WERI-Rb-1 (cell line): ENCODE measurements at regions not wholly inside any gene's neighbourhood (a gene's known extent, or its start where the extent isn't known, plus 50 kb on each side); places are given as distances from the start of the nearest gene placed in this dataset.

Experiments
- DNase-seq: peaks from one replicate; pipeline ENCODE4 v3.0.0-alpha.2; 2020
- H3K27ac ChIP-seq: fragments of 250-450 bp; sonication (Bioruptor Pico); 2 replicates; pipeline ENCODE4 v1.5.1; 2020; ENCODE audit warnings: mild to moderate bottlenecking, moderate library complexity
- H3K27me3 ChIP-seq: fragments of 250-450 bp; sonication (Bioruptor Pico); 2 replicates; pipeline ENCODE4 v1.5.1; 2021; ENCODE audit warnings: mild to moderate bottlenecking, low read depth, moderate library complexity; ENCODE audit not compliant: insufficient read depth, severe bottlenecking
- H3K36me3 ChIP-seq: fragments of 250-450 bp; sonication (Bioruptor Pico); 2 replicates; pipeline ENCODE4 v1.5.1; 2020; ENCODE audit warnings: mild to moderate bottlenecking, moderate library complexity
- H3K4me3 ChIP-seq: 2 replicates; pipeline ENCODE4 v1.5.1; 2011; ENCODE audit warnings: low read depth, mild to moderate bottlenecking, control low read depth, low read length
- H3K9me3 ChIP-seq: fragments of 250-450 bp; sonication (Bioruptor Pico); 2 replicates; pipeline ENCODE4 v1.5.1; 2021; ENCODE audit warnings: mild to moderate bottlenecking, moderate library complexity; ENCODE audit not compliant: severe bottlenecking
- TF ChIP-seq, protein P1 (sequence below): IDR thresholded peaks from 2 replicates; pipeline ENCODE4 v1.5.1; 2011; ENCODE audit warnings: low read depth, mild to moderate bottlenecking, control low read depth, inconsistent platforms, low read length

DNA sequence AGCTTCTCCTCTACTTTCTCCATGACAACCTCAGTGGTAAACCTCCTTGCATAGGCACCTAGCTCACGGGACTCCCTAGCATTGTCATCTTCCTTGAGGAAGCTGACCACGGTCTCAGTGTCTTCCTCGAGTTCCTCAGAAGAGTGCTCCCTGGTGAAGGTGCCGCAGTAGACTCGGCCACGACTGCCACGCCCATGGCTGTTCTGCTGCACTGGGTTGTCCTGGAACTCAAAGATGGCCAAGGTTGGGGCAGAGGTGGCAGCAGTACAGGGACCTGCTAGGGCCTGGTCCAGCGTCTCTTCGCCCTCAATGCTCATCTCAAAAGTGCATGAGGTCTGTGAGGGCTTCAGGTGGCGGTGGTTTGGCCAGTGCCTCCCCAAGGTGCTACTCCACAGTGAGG, 147.9 kb upstream of the ARHGEF9 start:
- H3K9me3 ChIP-seq: no peaks in the 10 kb centered on the region
- H3K36me3 ChIP-seq: no peaks in the 10 kb centered on the region
- no peak overlapping the region for H3K4me3 ChIP-seq
- DNase-seq: no peak
- TF ChIP-seq, protein P1, sequence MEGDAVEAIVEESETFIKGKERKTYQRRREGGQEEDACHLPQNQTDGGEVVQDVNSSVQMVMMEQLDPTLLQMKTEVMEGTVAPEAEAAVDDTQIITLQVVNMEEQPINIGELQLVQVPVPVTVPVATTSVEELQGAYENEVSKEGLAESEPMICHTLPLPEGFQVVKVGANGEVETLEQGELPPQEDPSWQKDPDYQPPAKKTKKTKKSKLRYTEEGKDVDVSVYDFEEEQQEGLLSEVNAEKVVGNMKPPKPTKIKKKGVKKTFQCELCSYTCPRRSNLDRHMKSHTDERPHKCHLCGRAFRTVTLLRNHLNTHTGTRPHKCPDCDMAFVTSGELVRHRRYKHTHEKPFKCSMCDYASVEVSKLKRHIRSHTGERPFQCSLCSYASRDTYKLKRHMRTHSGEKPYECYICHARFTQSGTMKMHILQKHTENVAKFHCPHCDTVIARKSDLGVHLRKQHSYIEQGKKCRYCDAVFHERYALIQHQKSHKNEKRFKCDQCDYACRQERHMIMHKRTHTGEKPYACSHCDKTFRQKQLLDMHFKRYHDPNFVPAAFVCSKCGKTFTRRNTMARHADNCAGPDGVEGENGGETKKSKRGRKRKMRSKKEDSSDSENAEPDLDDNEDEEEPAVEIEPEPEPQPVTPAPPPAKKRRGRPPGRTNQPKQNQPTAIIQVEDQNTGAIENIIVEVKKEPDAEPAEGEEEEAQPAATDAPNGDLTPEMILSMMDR: no peak
- H3K27ac ChIP-seq: no peak overlapping the region
- H3K27me3 ChIP-seq: peaks cover 10% of the 10 kb centered on the region

DNA sequence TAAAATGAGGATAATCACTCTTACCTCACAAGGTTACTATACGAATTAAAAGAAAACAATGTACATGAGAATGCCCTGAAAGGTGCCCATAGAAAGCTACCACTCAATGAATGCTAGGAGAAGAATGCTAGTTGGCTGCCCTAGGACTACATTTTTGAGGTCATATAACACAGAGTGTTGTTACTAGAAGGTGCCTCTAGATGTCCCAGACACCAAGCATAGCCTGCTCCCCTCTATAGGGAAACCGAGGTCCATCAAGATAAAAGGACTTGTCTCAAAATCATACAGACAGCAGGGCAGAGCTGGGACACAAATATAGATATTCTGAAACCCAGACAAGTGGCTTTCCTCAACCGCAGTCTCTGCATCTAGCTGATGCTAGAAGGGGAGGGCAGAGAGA, 147.0 kb upstream of the ARHGEF9 start:
- Histone ChIP-seq H3K27ac (no peak overlapping the region), H3K36me3 (no peaks in the 10 kb centered on the region), H3K27me3 (peaks cover 10% of the 10 kb centered on the region), H3K9me3 (no peaks in the 10 kb centered on the region), H3K4me3 (no peak overlapping the region)
- TF ChIP-seq, protein P1: no peak
- no peak for DNase-seq

DNA sequence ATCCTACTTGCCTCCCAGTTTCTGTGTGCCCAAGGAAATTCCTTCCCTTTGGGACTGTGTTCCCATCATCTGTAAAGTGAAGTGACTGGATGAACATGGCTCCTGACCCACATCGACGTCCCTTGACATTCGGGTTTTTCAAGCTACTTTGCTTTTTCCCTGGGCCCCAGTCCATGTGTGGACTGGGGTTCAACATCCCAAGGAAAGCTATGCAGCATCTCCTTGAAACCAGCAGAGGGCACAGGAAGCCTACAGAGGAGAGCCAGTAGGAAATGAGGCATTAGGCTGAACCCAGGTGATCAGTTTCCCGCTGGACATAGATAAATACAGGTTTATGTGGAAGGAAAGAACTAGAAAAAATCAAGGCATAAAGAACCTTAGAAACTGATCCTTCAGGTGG, 145.1 kb upstream of the ARHGEF9 start:
- Histone ChIP-seq H3K27ac (no peak overlapping the region), H3K4me3 (no peak overlapping the region), H3K9me3 (no peaks in the 10 kb centered on the region), H3K27me3 (peaks cover 10% of the 10 kb centered on the region), H3K36me3 (no peaks in the 10 kb centered on the region)
- TF ChIP-seq, protein P1: peak; percentile 74
- DNase-seq: peak; percentile 27

DNA sequence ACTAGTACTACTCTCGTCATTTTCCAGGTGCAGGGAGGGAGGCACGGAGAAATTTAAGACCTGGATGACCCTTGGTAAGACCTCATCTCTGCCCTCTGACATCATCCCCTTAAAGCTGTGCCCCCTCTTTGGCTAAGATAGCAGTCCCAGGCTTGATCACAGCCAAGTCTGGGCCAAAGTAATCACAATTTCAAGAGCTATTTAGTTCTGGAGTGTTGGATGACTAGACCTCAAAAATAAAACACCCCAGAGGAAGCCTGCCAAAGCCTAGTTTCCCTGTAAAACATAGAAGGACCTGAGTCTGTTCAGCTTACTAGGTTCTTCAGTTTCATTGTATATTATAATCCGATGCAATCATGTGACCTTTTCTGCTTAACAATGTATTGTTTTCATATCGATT, 144.6 kb upstream of the ARHGEF9 start:
- Histone ChIP-seq H3K27me3 (peaks cover 10% of the 10 kb centered on the region), H3K36me3 (no peaks in the 10 kb centered on the region), H3K9me3 (no peaks in the 10 kb centered on the region), H3K4me3 (no peak overlapping the region), H3K27ac (no peak overlapping the region)
- no peak for DNase-seq
- TF ChIP-seq, protein P1: no peak

DNA sequence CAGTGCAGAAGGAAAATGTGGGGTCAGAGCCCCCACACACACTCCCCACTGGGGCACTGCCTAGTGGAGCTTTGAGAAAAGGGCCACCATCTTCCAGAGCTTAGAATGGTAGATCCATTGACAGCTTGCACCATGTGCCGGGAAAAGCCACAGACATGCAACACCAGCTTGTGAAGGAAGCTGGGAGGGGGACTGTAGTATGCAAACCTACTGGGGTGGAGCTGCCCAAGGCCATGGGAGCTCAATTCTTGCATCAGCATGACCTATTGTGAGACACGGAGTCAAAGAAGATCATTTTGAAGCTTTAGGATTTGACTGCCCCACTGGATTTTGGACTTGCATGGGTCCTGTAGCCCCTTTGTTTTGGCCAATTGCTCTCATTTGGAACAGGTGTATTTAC, 142.8 kb upstream of the ARHGEF9 start:
- Histone ChIP-seq H3K9me3 (no peaks in the 10 kb centered on the region), H3K4me3 (no peak overlapping the region), H3K27ac (no peak overlapping the region), H3K36me3 (no peaks in the 10 kb centered on the region), H3K27me3 (peaks cover 5% of the 10 kb centered on the region)
- TF ChIP-seq, protein P1: no peak
- no peak for DNase-seq

DNA sequence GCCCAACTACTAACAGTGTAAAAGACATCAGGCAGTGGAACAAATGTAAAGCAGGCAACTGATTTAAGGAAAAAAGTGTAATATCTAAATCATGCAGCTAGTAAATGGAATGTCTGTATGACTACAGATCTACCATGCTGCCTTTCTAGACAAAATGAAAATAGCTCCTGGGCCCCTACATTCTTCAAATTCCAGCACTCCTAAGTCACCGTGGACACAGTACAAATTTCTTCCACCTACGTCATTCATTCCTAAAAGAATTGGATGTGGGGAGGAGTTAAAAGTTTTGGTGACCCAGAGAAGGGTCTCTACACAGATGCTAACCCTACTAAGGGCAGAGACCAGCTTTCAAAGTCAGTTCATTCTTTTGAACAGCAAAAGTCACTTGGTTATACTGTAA, 137.2 kb upstream of the ARHGEF9 start:
- no peak for DNase-seq

More for the DNA sequence above, 137.2 kb upstream of the ARHGEF9 start:
- no peak overlapping the region for H3K27ac ChIP-seq
- H3K9me3 ChIP-seq: no peaks in the 10 kb centered on the region
- no peaks in the 10 kb centered on the region for H3K27me3 ChIP-seq
- no peaks in the 10 kb centered on the region for H3K36me3 ChIP-seq
- H3K4me3 ChIP-seq: no peak overlapping the region
- TF ChIP-seq, protein P1: no peak
